Gastrocnemius medialis (tissue), 4 donors: ENCODE measurements at regions not wholly inside any gene's neighbourhood (a gene's known extent, or its start where the extent isn't known, plus 50 kb on each side); places are given as distances from the start of the nearest gene placed in this dataset.

Experiments used
- ATAC-seq, 2 donors: fragments of 150-250 bp; one replicate each; pipeline ENCODE4 v1.9.1; 2016
- DNase-seq, 2 donors: peaks; one replicate each; pipeline ENCODE4 v3.0.0-alpha.2; 2019
- H3K27ac ChIP-seq, 4 donors: fragments of 200-600 bp; sonication (generic); 1 replicate in 1 of 4; 2 replicates in 3 of 4; pipeline ENCODE4 v1.5.1; 2016 to 2018; ENCODE audit warnings: mild to moderate bottlenecking in 2 of 4, moderate library complexity in 1 of 4
- H3K27me3 ChIP-seq, 3 donors: fragments of 200-600 bp; sonication (generic) in 2 of 3; 1 replicate in 1 of 3; 2 replicates in 2 of 3; pipeline versions ENCODE4 v1.5.1 to v1.6.0; 2016 to 2019; ENCODE audit warnings: mild to moderate bottlenecking in 1 of 3, moderate library complexity in 1 of 3
- H3K36me3 ChIP-seq, 2 donors: fragments of 200-600 bp; sonication (generic) in 1 of 2; one replicate each; pipeline ENCODE4 v1.5.1; 2017 to 2018
- H3K4me1 ChIP-seq, 2 donors: fragments of 200-600 bp; sonication (generic) in 1 of 2; one replicate each; pipeline ENCODE4 v1.5.1; 2016 to 2017; ENCODE audit warnings: mild to moderate bottlenecking in 2 of 2
- H3K4me3 ChIP-seq, 4 donors: fragments of 200-600 bp; sonication (generic) in 3 of 4; 1 replicate in 1 of 4; 2 replicates in 3 of 4; pipeline ENCODE4 v1.5.1; 2016 to 2019; ENCODE audit warnings: mild to moderate bottlenecking in 2 of 4
- H3K9me3 ChIP-seq, 3 donors: fragments of 200-600 bp; sonication (generic) in 2 of 3; 1 replicate in 1 of 3; 2 replicates in 2 of 3; pipeline ENCODE4 v1.5.1; 2016 to 2019
- CTCF ChIP-seq, 5 experiments: fragments of 450-650 bp in 3 of 5; fragments of 200-600 bp in 2 of 5; sonication (generic) in 2 of 5; IDR thresholded peaks in 4 of 5; conservative IDR thresholded peaks in 1 of 5; 1 replicate in 4 of 5; 2 replicates in 1 of 5; pipeline ENCODE4 v1.5.1; 2016 to 2019; ENCODE audit warnings: antibody characterized with exemption in 5 of 5, mild to moderate bottlenecking in 3 of 5, moderate library complexity in 3 of 5
- POLR2A ChIP-seq, 2 donors: fragments of 450-650 bp; IDR thresholded peaks; one replicate each; pipeline ENCODE4 v1.6.1; 2017; ENCODE audit warnings: antibody characterized with exemption in 2 of 2, mild to moderate bottlenecking in 2 of 2, moderate library complexity in 2 of 2
- in situ Hi-C, 4 donors: fragments of 200-750 bp; cut with MboI; loops; one replicate each; pipeline versions ENCODE4 v1.15.0 to v1.8.0; 2017; ENCODE audit warnings: low sequenced_read_pairs in 4 of 4
- intact Hi-C: fragments of 100-400 bp; cut with DNase I; formaldehyde crosslinking; loops from one replicate; pipeline ENCODE4 v1.15.1; 2023; ENCODE audit warnings: low total_unique reads

GRCh38 chr13:106367361-106367971 lies 168.0 kb downstream of the EFNB2 start:
- Histone ChIP-seq H3K4me1 (no peaks in the 10 kb centered on the region), H3K4me3 (no peak overlapping the region), H3K9me3 (no peaks in the 10 kb centered on the region), H3K27me3 (peaks cover 0 to 4% (median 0%) of the 10 kb centered on the region in 3 donors), H3K36me3 (no peaks in the 10 kb centered on the region), H3K27ac (no peak overlapping the region)
- ATAC-seq (no peak), DNase-seq (no peak)
- intact Hi-C loops: no loop called here
- TF ChIP-seq POLR2A (IDR thresholded peaks at IDR 0.05) (no peak), CTCF (IDR thresholded peaks at IDR 0.05 in 4 of 5, conservative IDR thresholded peaks at IDR 0.05 in 1 of 5) (no peak)
- in situ Hi-C loops: no loop called here

- DNase-seq: no peak
- no peaks in the 10 kb centered on the region for H3K27me3 ChIP-seq
- intact Hi-C loops (no loop called here), in situ Hi-C loops (no loop called here)
- H3K4me1 ChIP-seq: no peaks in the 10 kb centered on the region
- H3K36me3 ChIP-seq: no peaks in the 10 kb centered on the region
- no peak for TF ChIP-seq POLR2A (IDR thresholded peaks at IDR 0.05)
- no peak for TF ChIP-seq CTCF (IDR thresholded peaks at IDR 0.05 in 4 of 5, conservative IDR thresholded peaks at IDR 0.05 in 1 of 5)
- no peaks in the 10 kb centered on the region for H3K9me3 ChIP-seq
- no peak overlapping the region for H3K27ac ChIP-seq
- H3K4me3 ChIP-seq: no peak overlapping the region
- ATAC-seq: no peak
Measured at GRCh38 chr13:106362707-106363106, 172.8 kb downstream of the EFNB2 start.

GRCh38 chr13:106361621-106362020 lies 173.8 kb downstream of the EFNB2 start:
- in situ Hi-C loops (no loop called here), intact Hi-C loops (no loop called here)
- Histone ChIP-seq H3K36me3 (no peaks in the 10 kb centered on the region), H3K4me3 (no peak overlapping the region), H3K27ac (no peak overlapping the region), H3K9me3 (no peaks in the 10 kb centered on the region), H3K27me3 (no peaks in the 10 kb centered on the region), H3K4me1 (no peaks in the 10 kb centered on the region)
- DNase-seq (no peak), ATAC-seq (no peak)
- TF ChIP-seq POLR2A (IDR thresholded peaks at IDR 0.05) (no peak), CTCF (IDR thresholded peaks at IDR 0.05 in 4 of 5, conservative IDR thresholded peaks at IDR 0.05 in 1 of 5) (no peak)

GRCh38 chr13:106357198-106357597 lies 178.3 kb downstream of the EFNB2 start:
- no peak overlapping the region for H3K27ac ChIP-seq
- H3K4me1 ChIP-seq: no peaks in the 10 kb centered on the region
- no peak for ATAC-seq
- H3K4me3 ChIP-seq: no peak overlapping the region
- H3K36me3 ChIP-seq: no peaks in the 10 kb centered on the region
- no peak for DNase-seq
- TF ChIP-seq CTCF (IDR thresholded peaks at IDR 0.05 in 4 of 5, conservative IDR thresholded peaks at IDR 0.05 in 1 of 5) (no peak), POLR2A (IDR thresholded peaks at IDR 0.05) (no peak)
- in situ Hi-C loops: no loop called here
- H3K27me3 ChIP-seq: no peaks in the 10 kb centered on the region
- H3K9me3 ChIP-seq: no peaks in the 10 kb centered on the region
- intact Hi-C loops: no loop called here

- no peaks in the 10 kb centered on the region for H3K36me3 ChIP-seq
- ATAC-seq (no peak), DNase-seq (no peak)
- no peaks in the 10 kb centered on the region for H3K9me3 ChIP-seq
- H3K4me1 ChIP-seq: no peaks in the 10 kb centered on the region
- H3K27ac ChIP-seq: no peak overlapping the region
- no peak overlapping the region for H3K4me3 ChIP-seq
- TF ChIP-seq POLR2A (IDR thresholded peaks at IDR 0.05): no peak
- peaks cover 0 to 3% (median 0%) of the 10 kb centered on the region in 3 donors for H3K27me3 ChIP-seq
- in situ Hi-C loops: no loop called here
- intact Hi-C loops: no loop called here
Measured at GRCh38 chr13:106355866-106356265, 179.6 kb downstream of the EFNB2 start.
